Activated CD4-positive, alpha-beta T cell treated with anti-CD3 and anti-CD28 coated beads for 24 hours (primary cell): ENCODE measurements at regions not wholly inside any gene's neighbourhood (a gene's known extent, or its start where the extent isn't known, plus 50 kb on each side); places are given as distances from the start of the nearest gene placed in this dataset.
"Not testable (repeated sequence)": the region's sequence is repeated elsewhere in the genome, so short reads cannot be mapped to it uniquely, and the experiment has no call there.

Source experiments
- DNase-seq, 2 donors: peaks; one replicate each; pipeline ENCODE4 v3.0.0-alpha.2; 2020; ENCODE audit warnings: low read depth in 2 of 2

GRCh38 chr7:87007038-87007437, 52.4 kb downstream of the ELAPOR2 start:
- DNase-seq = no peak

GRCh38 chr7:87004956-87005355, 54.5 kb downstream of the ELAPOR2 start:
- no peak for DNase-seq

DNA sequence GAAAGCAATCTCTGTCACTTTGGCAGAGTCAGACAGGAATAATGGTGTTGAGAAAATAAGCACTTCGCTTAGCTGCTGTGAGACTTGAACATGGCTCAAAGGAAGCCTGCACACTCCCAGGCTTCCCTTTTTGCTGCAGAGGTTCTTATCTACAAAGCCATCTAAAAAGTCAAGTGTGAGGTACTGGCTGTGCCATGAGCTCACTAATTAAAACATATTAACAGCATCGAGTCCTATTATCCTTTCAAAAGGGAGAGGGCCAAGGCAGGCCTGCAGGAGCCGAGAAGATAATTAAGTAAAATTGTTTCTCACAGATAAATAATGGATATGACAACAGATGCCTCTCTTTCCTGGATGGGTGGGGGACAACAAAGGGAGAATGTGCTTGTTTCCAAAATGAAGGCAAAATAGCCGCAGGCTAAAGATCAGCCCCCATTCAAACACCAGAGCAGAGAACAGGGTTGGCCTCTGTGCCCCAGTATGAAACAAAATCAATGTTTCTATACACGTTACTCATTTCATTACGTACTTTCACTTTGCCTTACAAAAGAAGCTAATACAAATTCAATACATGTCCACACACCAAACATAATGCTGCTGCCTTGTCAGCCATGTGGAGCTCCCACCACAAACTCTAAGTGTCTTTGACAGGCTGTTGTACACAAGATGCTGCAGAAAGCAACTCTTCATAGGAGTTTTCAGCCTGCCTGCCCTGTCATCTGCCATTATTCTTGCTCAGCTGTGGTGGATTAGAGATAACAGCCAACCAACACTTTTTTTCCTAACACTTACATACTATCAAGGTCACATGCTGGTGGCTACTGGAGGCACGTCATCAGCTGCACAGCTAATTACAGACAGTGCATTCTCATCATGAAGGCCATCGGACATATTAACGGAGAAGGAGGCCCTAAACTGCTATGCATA, 55.3 kb downstream of the ELAPOR2 start:
- no peak for DNase-seq

- no peak for DNase-seq
Measured at GRCh38 chr7:87001214-87001613, 58.2 kb downstream of the ELAPOR2 start.

DNA sequence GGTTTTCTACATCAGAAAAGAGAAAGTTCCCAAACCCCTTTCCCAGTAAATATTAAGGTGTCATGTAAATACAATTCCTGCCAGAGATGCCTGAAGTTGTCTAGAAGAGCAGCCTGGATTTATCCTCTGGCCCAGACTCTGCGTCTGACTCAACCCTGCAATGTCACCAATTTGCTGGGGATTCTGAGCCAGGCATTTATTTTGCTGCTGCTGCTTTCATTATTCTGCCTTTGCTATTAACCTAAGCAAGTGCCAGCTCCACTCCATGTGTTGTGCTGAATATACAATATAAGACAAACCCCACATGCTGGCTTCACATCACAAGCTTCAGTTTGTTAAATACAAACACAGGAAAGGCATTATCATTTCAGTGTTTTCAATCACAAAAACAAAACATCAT, 59.1 kb downstream of the ELAPOR2 start:
- DNase-seq = no peak

GRCh38 chr7:86999750-87000149, 59.7 kb downstream of the ELAPOR2 start:
- DNase-seq = no peak

- DNase-seq = no peak
Measured at GRCh38 chr7:86995814-86996213, 63.6 kb downstream of the ELAPOR2 start.

DNA sequence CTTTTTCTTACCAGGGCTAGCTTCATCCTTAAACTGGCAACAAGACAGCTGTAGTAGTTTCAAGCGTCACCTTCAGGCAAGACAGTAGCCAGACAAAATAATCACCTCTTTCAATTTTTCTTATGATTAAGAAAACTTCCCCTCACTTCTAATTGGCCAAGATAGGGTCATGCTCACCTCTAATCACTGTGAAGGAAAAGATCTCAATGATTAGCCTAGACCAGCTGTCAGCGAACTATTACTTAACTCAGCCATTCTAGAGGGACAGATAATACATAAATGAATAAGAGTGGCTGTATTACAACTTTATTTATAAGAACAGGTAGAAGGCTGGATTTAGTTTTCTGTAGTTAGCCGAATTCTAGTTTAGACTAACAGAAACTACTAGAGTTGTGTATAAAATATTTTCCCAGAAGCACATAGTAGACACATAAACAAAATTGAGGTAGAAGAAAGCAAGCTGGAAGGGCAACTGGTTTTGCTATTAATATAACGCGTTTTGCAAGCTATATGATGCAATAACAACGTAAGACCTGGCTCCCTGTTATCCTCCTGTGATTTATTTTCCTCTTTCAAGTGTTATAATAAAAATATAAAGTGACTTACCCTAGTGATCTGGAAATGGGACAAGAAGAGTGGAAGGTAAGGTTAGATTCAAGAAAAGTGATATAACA, 64.3 kb downstream of the ELAPOR2 start:
- no peak for DNase-seq

GRCh38 chr7:86991771-86992191, 67.7 kb downstream of the ELAPOR2 start:
- DNase-seq = no peak

DNA sequence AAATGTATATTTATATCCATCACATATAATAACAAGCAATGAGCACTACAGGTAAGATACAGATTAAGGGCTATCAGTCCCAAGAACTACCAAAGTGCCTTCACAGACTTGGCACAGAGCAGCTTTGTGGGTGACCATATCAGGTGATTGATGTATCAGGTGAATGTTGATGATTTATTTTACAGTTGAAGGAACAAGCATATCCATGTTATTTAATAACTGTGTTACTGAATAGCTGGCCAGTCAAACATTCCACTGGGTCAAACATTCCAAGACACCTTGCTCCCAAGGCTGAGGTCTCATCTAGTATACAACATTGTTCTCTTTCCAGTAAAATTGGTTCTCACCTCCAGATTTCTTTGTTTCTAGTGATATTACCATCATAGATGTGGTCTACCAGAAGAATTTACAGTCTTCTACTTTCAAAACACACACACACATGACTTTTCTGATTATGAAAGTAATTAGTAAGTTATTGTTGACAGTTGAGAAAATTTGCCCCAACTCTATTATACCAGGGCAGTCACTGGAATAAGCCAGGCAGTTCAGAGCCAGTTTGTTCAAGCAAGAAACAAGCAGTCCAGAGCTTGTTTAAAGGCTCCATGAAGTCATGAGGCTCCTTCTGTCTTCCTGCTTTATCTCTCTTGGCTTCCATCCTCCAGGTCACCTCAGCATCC, 68.2 kb downstream of the ELAPOR2 start:
- DNase-seq = no peak

DNA sequence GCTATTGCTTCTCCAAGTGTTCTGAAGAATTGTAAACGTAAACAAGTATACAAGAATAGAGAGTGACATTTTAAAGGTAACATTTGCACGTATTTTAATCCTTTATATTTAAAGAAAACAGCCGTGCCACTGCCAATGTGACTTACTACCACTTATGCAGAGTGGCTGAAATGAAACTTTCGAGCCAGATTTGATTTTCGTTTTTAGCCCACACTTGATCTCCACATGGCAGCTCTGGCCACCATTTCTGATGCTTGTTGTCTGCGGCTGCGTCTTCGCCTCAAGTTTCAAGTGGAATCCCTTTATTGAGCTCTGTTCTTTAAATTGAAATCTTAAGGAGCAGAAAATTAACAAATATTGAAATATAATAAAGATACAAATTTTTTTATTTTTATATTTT, 70.0 kb downstream of the ELAPOR2 start:
- no peak for DNase-seq

GRCh38 chr7:86987834-86988233, 71.6 kb downstream of the ELAPOR2 start:
- not testable (repeated sequence) for DNase-seq

- DNase-seq = not testable (repeated sequence)
Measured at GRCh38 chr7:86987358-86987757, 72.1 kb downstream of the ELAPOR2 start.

GRCh38 chr7:86985342-86985741, 74.1 kb downstream of the ELAPOR2 start:
- not testable (repeated sequence) for DNase-seq

DNA sequence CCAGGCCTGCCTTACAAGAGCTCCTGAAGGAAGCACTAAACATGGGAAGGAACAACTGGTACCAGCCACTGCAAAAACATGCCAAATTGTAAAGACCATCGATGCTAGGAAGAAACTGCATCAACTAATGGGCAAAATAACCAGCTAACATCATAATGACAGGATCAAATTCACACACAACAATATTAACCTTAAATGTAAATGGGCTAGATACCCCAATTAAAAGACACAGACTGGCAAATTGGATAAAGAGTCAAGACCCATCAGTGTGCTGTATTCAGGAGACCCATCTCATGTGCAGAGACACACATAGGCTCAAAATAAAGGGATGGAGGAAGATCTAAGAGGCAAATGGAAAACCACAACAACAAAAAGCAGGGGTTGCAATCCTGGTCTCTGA, 75.8 kb downstream of the ELAPOR2 start:
- not testable (repeated sequence) for DNase-seq

DNA sequence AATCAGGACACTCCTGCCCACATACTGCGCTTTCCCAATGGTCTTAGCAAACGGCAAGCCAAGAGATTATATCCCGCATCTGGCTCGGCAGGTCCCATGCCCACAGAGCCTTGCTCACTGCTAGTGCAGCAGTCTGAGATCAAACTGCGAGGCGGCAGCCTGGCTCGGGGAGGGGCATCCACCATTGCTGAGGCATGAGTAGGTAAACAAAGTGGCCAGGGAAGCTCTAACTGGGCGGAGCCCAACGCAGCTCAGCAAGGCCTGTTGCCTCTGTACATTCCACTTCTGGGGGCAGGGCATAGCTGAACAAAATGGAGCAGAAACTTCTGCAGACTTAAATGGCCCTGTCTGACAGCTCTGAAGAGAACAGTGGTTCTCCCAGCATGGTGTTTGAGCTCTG, 77.5 kb downstream of the ELAPOR2 start:
- DNase-seq = not testable (repeated sequence)

DNA sequence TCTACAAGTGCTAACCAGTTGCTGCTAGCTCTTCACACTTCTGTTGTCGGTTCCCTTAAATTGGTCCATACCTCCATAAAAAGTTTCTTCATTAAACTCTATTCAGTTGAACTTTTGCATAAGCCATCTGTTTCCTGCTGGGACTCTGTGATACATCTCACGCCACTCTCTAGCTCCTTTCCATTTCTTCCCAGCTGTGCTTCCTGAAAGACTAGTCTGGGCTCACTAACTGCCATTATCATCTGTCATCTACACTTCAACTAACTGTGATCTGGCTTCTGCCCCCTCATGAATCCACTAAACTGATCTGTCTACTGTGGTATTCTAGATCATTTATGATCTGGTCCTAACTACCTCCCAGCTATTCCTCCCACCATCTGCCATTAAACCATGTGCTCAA, 78.3 kb downstream of the ELAPOR2 start:
- DNase-seq = no peak

DNA sequence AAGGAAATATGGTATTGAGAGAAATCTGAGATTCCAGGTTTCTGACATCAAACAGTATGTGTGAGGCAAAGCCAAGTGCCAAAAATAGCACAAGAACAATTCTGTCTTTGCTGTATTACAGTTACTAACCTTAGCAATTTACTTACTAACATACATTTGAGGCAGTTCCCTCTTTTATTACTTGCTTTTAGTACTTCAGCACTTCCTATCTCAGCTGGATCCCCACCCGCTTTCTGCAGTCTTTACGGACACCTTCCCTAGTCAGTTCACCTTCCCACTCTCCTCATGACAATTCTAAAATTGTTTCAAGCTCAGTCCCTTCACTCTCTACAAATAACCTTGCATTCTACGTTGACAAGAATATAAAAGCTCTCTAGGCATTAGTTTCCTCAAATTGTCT, 79.2 kb downstream of the ELAPOR2 start:
- DNase-seq = no peak

DNA sequence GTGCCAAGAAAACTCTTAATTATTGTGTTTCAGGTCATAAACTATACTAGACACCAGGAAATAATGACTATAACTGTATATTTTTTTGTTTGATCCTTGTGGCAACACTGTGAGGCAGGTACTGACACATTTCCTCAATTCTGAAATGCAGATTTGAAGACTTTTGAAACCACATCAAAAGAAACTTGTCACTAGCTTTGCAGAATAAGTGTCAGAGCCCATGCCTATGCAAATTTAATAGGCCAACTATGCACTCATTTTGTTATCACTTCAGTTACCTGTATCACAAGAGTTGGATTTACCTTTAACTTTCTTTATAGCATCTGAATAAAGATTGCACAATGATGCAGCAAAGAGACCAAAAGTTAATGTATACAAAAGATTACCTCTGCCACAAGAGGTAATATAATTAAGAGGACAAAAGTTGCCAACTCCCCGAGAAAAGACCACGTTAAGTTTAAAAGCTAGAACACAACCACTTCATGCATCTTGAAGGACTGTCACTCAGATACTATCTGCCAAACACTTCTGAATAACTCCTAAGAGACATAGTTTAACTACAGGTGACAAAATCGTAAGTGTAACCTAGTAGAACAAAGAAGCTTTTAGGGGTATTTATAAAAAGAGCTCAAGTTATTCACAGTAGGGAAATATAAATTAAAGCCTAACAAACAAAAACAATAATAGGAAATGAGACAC, 80.5 kb downstream of the ELAPOR2 start:
- DNase-seq = no peak

DNA sequence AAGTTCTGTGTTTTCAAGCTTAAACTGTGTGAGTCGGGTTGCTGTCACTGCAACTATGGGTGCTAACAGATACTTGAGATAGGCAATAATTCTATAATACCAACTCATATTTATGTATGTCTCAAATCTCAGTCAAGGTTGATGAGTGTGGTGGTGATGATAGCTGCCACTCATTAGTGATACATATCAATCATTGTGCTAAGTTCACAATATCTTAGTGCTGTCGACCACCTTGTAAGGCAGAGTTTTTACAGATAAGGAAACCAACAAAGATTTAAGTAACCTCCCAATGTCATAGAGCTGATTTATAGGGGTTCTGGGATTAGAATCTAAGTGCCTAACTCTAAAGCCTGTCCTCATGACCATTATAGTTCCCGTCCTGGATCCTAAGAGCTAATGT, 82.5 kb downstream of the ELAPOR2 start:
- no peak for DNase-seq

GRCh38 chr7:86975914-86976313, 83.5 kb downstream of the ELAPOR2 start:
- DNase-seq = no peak

DNA sequence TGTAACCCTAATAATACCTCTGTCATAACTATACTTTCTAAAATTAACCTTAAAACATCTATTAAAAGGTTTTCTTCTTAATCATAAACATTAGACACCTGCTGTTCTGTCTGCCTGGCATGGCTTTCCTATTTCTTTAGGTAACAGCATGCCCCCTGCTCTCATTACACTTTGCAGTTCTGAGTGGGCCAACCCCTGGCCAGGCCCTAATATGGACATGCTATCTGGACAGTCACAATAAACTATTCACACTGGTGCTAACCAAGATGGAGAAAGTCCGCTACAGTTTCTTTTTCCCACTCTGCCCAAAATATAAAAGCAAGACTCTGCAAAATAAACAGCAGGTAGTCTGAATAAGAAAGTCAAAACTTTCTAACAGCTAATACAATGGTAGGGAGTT, 84.0 kb downstream of the ELAPOR2 start:
- no peak for DNase-seq
